ENCODE measurements at regions not wholly inside any gene's neighbourhood (a gene's known extent, or its start where the extent isn't known, plus 50 kb on each side); places are given as distances from the start of the nearest gene placed in this dataset.

GRCh38 chr3:104779324-104779723, 587.4 kb upstream of the ALCAM start:
- Histone ChIP-seq H3K4me3 (no peak overlapping the region), H3K36me3 (no peaks in the 10 kb centered on the region), H3K27me3 (no peaks in the 10 kb centered on the region), H3K27ac (no peak overlapping the region), H3K4me1 (no peaks in the 10 kb centered on the region), H3K9me3 (peaks cover 0 to 8% (median 0%) of the 10 kb centered on the region in 12 donors)
- DNase-seq (no peak), ATAC-seq (no peak)
- WGBS, 4 donors: 78 to 88% (median 85%) methylated on average over 7 of the region's 7 CpGs
- intact Hi-C loops (cut with DNase I): no loop called here
- TF ChIP-seq POLR2A (IDR thresholded peaks at IDR 0.05): no peak
- TF ChIP-seq CTCF (IDR thresholded peaks at IDR 0.05): no peak

- intact Hi-C loops (cut with DNase I): no loop called here
- WGBS, 4 donors: 62 to 72% (median 67%) methylated on average over 2 of the region's 2 CpGs
- H3K27ac ChIP-seq: no peak overlapping the region
- no peaks in the 10 kb centered on the region for H3K36me3 ChIP-seq
- H3K4me3 ChIP-seq: no peak overlapping the region
- H3K27me3 ChIP-seq: no peaks in the 10 kb centered on the region
- TF ChIP-seq POLR2A (IDR thresholded peaks at IDR 0.05): no peak
- TF ChIP-seq CTCF (IDR thresholded peaks at IDR 0.05): no peak
- DNase-seq: no peak
- no peak for ATAC-seq
- no peaks in the 10 kb centered on the region for H3K4me1 ChIP-seq
- H3K9me3 ChIP-seq: peaks cover 0 to 8% (median 0%) of the 10 kb centered on the region in 12 donors
Observed at GRCh38 chr3:104781112-104781511, 585.6 kb upstream of the ALCAM start.

- DNase-seq: no peak
- no peak for ATAC-seq
- TF ChIP-seq CTCF (IDR thresholded peaks at IDR 0.05): no peak
- no peak for TF ChIP-seq POLR2A (IDR thresholded peaks at IDR 0.05)
- H3K9me3 ChIP-seq: no peaks in the 10 kb centered on the region
- no peak overlapping the region for H3K4me3 ChIP-seq
- H3K4me1 ChIP-seq: no peaks in the 10 kb centered on the region
- H3K36me3 ChIP-seq: no peaks in the 10 kb centered on the region
- intact Hi-C loops (cut with DNase I): no loop called here
- H3K27me3 ChIP-seq: no peaks in the 10 kb centered on the region
- WGBS, 4 donors: 71 to 77% (median 75%) methylated on average over 5 of the region's 5 CpGs
- no peak overlapping the region for H3K27ac ChIP-seq
Observed at GRCh38 chr3:104785947-104786346, 580.8 kb upstream of the ALCAM start.

GRCh38 chr3:104787306-104787705, 579.4 kb upstream of the ALCAM start:
- H3K27me3 ChIP-seq: no peaks in the 10 kb centered on the region
- H3K27ac ChIP-seq: no peak overlapping the region
- intact Hi-C loops (cut with DNase I): no loop called here
- H3K36me3 ChIP-seq: no peaks in the 10 kb centered on the region
- H3K4me3 ChIP-seq: no peak overlapping the region
- no peak for DNase-seq
- TF ChIP-seq POLR2A (IDR thresholded peaks at IDR 0.05): no peak
- TF ChIP-seq CTCF (IDR thresholded peaks at IDR 0.05): no peak
- H3K4me1 ChIP-seq: no peaks in the 10 kb centered on the region
- H3K9me3 ChIP-seq: no peaks in the 10 kb centered on the region
- no peak for ATAC-seq
